ENCODE measurements at regions not wholly inside any gene's neighbourhood (a gene's known extent, or its start where the extent isn't known, plus 50 kb on each side); places are given as distances from the start of the nearest gene placed in this dataset.

- DNase-seq (ENCODE audit: low spot score): no peak
These were observed 118.9 kb downstream of the TOMM20 start for GRCh38 chr1:235009561-235010306.

GRCh38 chr1:235009074-235009473 lies 119.6 kb downstream of the TOMM20 start:
- no peak for DNase-seq (ENCODE audit: low spot score)

- no peak for DNase-seq (ENCODE audit: low spot score)
These were observed 120.4 kb downstream of the TOMM20 start for GRCh38 chr1:235008239-235008638.

GRCh38 chr1:235006816-235007215 lies 121.8 kb downstream of the TOMM20 start:
- no peak for DNase-seq (ENCODE audit: low spot score)

GRCh38 chr1:235006132-235006721 lies 122.4 kb downstream of the TOMM20 start:
- DNase-seq (ENCODE audit: low spot score): no peak

- no peak for DNase-seq (ENCODE audit: low spot score)
These were observed 123.7 kb downstream of the TOMM20 start for GRCh38 chr1:235004840-235005391.

GRCh38 chr1:235004276-235004675 lies 124.4 kb downstream of the TOMM20 start:
- DNase-seq (ENCODE audit: low spot score): no peak

- no peak for DNase-seq (ENCODE audit: low spot score)
These were observed 125.8 kb downstream of the TOMM20 start for GRCh38 chr1:235002706-235003300.

GRCh38 chr1:234999513-234999940 lies 129.1 kb downstream of the TOMM20 start:
- DNase-seq (ENCODE audit: low spot score): no peak

- peak; percentile 35 for DNase-seq (ENCODE audit: low spot score)
These were observed 130.5 kb downstream of the TOMM20 start for GRCh38 chr1:234997896-234998741.

- DNase-seq (ENCODE audit: low spot score): peak; percentile 93
These were observed 131.3 kb downstream of the TOMM20 start for GRCh38 chr1:234997201-234997895.

- no peak for DNase-seq (ENCODE audit: low spot score)
These were observed 132.3 kb downstream of the TOMM20 start for GRCh38 chr1:234996245-234996757.

GRCh38 chr1:234994436-234995295 lies 134.0 kb downstream of the TOMM20 start:
- no peak for DNase-seq (ENCODE audit: low spot score)

- no peak for DNase-seq (ENCODE audit: low spot score)
These were observed 136.6 kb downstream of the TOMM20 start for GRCh38 chr1:234992065-234992464.

- DNase-seq (ENCODE audit: low spot score): no peak
These were observed 137.5 kb downstream of the TOMM20 start for GRCh38 chr1:234990874-234991801.

GRCh38 chr1:234990328-234990675 lies 138.3 kb downstream of the TOMM20 start:
- DNase-seq (ENCODE audit: low spot score): no peak

GRCh38 chr1:234989479-234990327 lies 138.9 kb downstream of the TOMM20 start:
- no peak for DNase-seq (ENCODE audit: low spot score)

- DNase-seq (ENCODE audit: low spot score): no peak
These were observed 139.6 kb downstream of the TOMM20 start for GRCh38 chr1:234989019-234989418.

Data from AG20443 (cell line).